KMS-11 (cell line): ENCODE measurements at regions not wholly inside any gene's neighbourhood (a gene's known extent, or its start where the extent isn't known, plus 50 kb on each side); places are given as distances from the start of the nearest gene placed in this dataset.
"Not testable (repeated sequence)": the region's sequence is repeated elsewhere in the genome, so short reads cannot be mapped to it uniquely, and the experiment has no call there.

Experiments
- H2AFZ ChIP-seq: fragments of 200-600 bp; sonication (generic); 2 replicates; pipeline ENCODE4 v1.6.1; 2016; ENCODE audit warnings: antibody characterized with exemption, mixed run types, low read depth
- H3K27ac ChIP-seq: fragments of 200-600 bp; sonication (generic); 2 replicates; pipeline ENCODE4 v1.6.1; 2016; ENCODE audit warnings: mild to moderate bottlenecking, mixed run types
- H3K27me3 ChIP-seq: fragments of 200-600 bp; sonication (generic); 2 replicates; pipeline ENCODE4 v1.6.1; 2017; ENCODE audit warnings: mild to moderate bottlenecking, low read depth, mixed run types, moderate library complexity; ENCODE audit not compliant: insufficient read depth
- H3K36me3 ChIP-seq: fragments of 200-600 bp; sonication (generic); 2 replicates; pipeline ENCODE4 v1.6.1; 2017; ENCODE audit warnings: mild to moderate bottlenecking, mixed run types; ENCODE audit not compliant: insufficient read depth
- H3K4me1 ChIP-seq: fragments of 200-600 bp; sonication (generic); 2 replicates; pipeline ENCODE4 v1.6.1; 2016; ENCODE audit warnings: mild to moderate bottlenecking, low read depth, mixed run types; ENCODE audit not compliant: poor library complexity, severe bottlenecking
- H3K4me2 ChIP-seq: fragments of 200-600 bp; sonication (generic); 2 replicates; pipeline ENCODE4 v1.7.0; 2016; ENCODE audit warnings: mild to moderate bottlenecking, mixed run types
- H3K4me3 ChIP-seq: fragments of 200-600 bp; sonication (generic); IDR thresholded peaks from 2 replicates; pipeline ENCODE4 v1.6.1; 2017; ENCODE audit warnings: low read depth, low read length, mixed read lengths; ENCODE audit not compliant: insufficient read depth
- H3K79me2 ChIP-seq: fragments of 200-600 bp; sonication (generic); 2 replicates; pipeline ENCODE4 v1.6.1; 2016; ENCODE audit warnings: low read depth, mixed run types; ENCODE audit not compliant: insufficient read depth
- H3K9ac ChIP-seq: fragments of 200-600 bp; sonication (generic); 2 replicates; pipeline ENCODE4 v1.6.1; 2016; ENCODE audit warnings: mild to moderate bottlenecking, mixed run types
- H4K20me1 ChIP-seq: fragments of 200-600 bp; sonication (generic); 2 replicates; pipeline ENCODE4 v1.6.1; 2016; ENCODE audit warnings: mild to moderate bottlenecking, mixed run types; ENCODE audit not compliant: insufficient read depth
- CTCF ChIP-seq: fragments of 200-600 bp; sonication (generic); conservative IDR thresholded peaks from 2 replicates; pipeline ENCODE4 v1.6.1; 2017; ENCODE audit warnings: low read depth, mild to moderate bottlenecking, antibody characterized with exemption, low read length, moderate library complexity, mixed read lengths

- H3K4me2 ChIP-seq = no peak overlapping the region
- H3K4me3 ChIP-seq = no peak overlapping the region
- H3K9ac ChIP-seq = no peak overlapping the region
- no peaks in the 10 kb centered on the region for H3K36me3 ChIP-seq
- H3K27me3 ChIP-seq = no peaks in the 10 kb centered on the region
- H3K4me1 ChIP-seq = no peaks in the 10 kb centered on the region
- no peaks in the 10 kb centered on the region for H4K20me1 ChIP-seq
- H3K27ac ChIP-seq = no peak overlapping the region
- TF ChIP-seq CTCF = no peak
- H2AFZ ChIP-seq = no peak overlapping the region
- H3K79me2 ChIP-seq = no peaks in the 10 kb centered on the region
Observed at GRCh38 chr5:45162974-45163373, 354.2 kb downstream of the MRPS30 start.

- no peak overlapping the region for H3K9ac ChIP-seq
Observed at GRCh38 chr5:45171563-45171962, 362.8 kb downstream of the MRPS30 start.

GRCh38 chr5:45172634-45173033 lies 363.9 kb downstream of the MRPS30 start:
- not testable (repeated sequence) for H3K4me3 ChIP-seq, H2AFZ ChIP-seq, H3K4me1 ChIP-seq, H3K79me2 ChIP-seq, H4K20me1 ChIP-seq, H3K27me3 ChIP-seq, H3K27ac ChIP-seq, H3K4me2 ChIP-seq, H3K36me3 ChIP-seq, H3K9ac ChIP-seq

More at GRCh38 chr5:45171563-45171962, 362.8 kb downstream of the MRPS30 start:
- Histone ChIP-seq H3K27ac (no peak overlapping the region), H3K36me3 (no peaks in the 10 kb centered on the region), H3K4me2 (no peak overlapping the region), H3K4me1 (no peaks in the 10 kb centered on the region), H3K79me2 (no peaks in the 10 kb centered on the region), H3K27me3 (no peaks in the 10 kb centered on the region), H3K4me3 (no peak overlapping the region), H4K20me1 (no peaks in the 10 kb centered on the region), H2AFZ (no peak overlapping the region)
- TF ChIP-seq CTCF = no peak

GRCh38 chr5:45179686-45180085 lies 370.9 kb downstream of the MRPS30 start:
- Histone ChIP-seq H3K27ac (no peak overlapping the region), H3K27me3 (no peaks in the 10 kb centered on the region), H3K4me2 (no peak overlapping the region), H3K4me3 (no peak overlapping the region), H3K4me1 (no peaks in the 10 kb centered on the region), H3K79me2 (no peaks in the 10 kb centered on the region), H4K20me1 (no peaks in the 10 kb centered on the region), H3K9ac (no peak overlapping the region), H2AFZ (no peak overlapping the region), H3K36me3 (no peaks in the 10 kb centered on the region)
- no peak for TF ChIP-seq CTCF

GRCh38 chr5:45189042-45189441 lies 380.3 kb downstream of the MRPS30 start:
- no peaks in the 10 kb centered on the region for H3K27me3 ChIP-seq
- H3K4me1 ChIP-seq = no peaks in the 10 kb centered on the region
- H3K27ac ChIP-seq = no peak overlapping the region
- no peak overlapping the region for H3K4me2 ChIP-seq
- H3K36me3 ChIP-seq = no peaks in the 10 kb centered on the region
- no peak overlapping the region for H3K4me3 ChIP-seq
- TF ChIP-seq CTCF = no peak
- H3K79me2 ChIP-seq = no peaks in the 10 kb centered on the region
- no peak overlapping the region for H2AFZ ChIP-seq
- no peak overlapping the region for H3K9ac ChIP-seq
- H4K20me1 ChIP-seq = no peaks in the 10 kb centered on the region
